HT-29 (cell line): ENCODE measurements at regions not wholly inside any gene's neighbourhood (a gene's known extent, or its start where the extent isn't known, plus 50 kb on each side); places are given as distances from the start of the nearest gene placed in this dataset.
"Not testable (repeated sequence)": the region's sequence is repeated elsewhere in the genome, so short reads cannot be mapped to it uniquely, and the experiment has no call there.

Experiments used
- DNase-seq: peaks from one replicate; pipeline ENCODE4 v3.0.0-alpha.2; 2015; ENCODE audit warnings: low spot score

DNA sequence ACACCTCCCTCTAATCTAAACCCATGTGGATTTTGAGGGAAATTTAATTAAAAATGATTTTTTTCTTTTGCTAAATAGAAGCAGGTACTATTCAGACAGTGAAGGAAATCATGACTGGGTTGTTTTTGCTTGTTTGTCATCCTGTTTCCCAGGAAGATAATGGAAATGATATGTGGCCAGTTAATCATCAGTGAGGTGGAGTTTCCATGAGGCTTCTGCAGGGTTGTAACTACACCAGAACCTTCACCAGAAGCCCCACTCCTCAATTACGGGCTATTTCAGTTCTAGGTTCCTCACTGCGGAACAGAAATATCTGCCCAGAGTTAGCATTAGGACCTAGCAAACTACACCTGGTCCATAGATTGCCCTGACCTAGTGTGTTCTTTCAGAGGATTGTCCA is 394.0 kb downstream of the DLEU7 start:
- no peak for DNase-seq

DNA sequence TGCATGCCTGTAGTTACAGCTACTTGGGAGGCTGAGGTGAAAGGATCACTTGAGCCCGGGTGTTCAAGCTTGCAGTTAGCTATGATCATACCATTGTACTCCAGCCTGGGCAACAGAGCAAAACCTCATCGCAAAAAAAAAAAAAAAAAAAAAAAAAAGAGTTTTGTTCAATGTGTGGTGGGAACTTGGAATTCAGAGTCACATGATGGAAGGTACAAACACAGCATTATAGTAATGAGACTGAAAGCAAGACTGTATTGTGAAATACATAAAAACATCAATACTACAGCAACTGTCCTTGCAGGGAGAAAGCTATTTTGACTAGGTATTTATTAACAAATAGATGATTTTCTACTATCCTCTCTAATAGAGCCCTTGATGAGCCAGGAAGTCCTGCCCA is 393.2 kb downstream of the DLEU7 start:
- no peak for DNase-seq

DNA sequence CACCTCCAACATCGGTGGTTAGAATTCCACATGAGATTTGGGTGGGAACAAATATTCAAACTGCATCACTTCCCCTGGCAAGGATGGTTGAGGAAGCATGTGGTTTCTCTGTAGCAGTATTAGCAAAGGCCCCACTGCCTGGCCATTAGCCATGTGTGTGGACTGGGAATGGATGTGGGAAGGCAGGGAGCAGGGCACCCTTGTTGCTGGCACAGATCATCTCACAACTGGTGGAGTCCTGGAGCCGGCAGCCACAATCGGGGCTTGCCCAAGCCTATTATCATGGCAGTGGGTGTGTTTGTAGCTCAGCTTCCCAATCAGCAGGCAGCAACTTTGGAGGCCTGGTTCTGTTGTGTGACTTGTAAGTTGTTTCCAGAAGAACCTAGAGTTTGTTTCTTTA is 391.9 kb downstream of the DLEU7 start:
- DNase-seq = no peak

DNA sequence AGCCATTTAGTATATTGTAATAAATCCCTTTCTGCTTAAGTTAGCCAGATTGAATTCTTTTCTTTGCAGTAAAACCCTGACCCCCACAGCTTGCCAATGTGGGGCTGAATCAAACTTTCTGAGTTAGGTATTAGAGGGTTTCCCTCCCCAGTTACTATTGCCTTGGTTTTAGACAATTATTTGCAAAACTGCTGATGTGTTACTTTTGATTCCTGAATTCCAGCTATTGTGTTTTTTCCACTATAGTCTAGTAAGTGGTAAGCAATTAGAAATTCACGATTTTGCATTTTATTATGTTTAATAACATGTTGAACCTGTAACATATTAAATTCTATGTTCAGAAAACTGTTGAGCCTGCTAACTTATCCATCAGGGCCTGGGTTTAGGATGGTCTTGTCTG is 391.5 kb downstream of the DLEU7 start:
- DNase-seq = no peak

DNA sequence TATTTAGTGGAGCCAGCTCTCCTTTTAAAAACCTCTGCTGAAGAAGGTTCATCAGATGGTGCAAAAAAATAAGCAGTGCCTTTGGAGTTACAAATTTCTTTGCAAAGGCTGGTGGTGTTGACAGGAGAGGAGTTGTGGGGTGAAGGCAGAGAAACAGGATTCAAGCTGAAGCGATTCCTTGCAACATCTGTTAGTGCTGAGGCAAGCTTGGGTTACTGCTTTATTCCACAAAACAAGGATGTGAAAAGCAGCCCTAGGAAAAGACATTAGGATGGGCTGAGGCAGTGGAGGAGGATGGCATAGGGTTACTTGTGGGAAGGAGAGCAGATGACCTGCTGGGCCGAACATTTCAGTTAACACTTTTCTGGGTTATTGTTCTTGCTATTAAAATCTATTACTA is 390.7 kb downstream of the DLEU7 start:
- DNase-seq = no peak

DNA sequence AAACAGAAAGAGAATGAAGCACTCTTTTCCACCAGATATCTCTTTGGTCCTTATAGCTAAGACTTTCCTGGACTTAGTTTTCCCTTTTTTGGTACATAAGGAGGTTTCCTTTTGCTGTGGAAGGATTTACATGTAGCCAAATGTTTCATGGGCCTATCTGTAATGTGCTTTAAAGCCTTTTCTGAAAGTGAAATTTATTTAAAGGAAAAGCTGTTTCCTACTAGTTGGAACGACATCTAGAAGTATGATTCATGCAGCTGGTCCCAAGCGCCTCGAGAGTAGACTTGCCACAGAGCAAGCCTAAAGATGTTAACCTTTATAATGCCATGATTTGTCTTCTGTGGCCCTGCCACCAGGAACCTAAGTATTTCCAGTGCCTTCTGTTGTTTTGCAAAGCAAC is 390.3 kb downstream of the DLEU7 start:
- no peak for DNase-seq

DNA sequence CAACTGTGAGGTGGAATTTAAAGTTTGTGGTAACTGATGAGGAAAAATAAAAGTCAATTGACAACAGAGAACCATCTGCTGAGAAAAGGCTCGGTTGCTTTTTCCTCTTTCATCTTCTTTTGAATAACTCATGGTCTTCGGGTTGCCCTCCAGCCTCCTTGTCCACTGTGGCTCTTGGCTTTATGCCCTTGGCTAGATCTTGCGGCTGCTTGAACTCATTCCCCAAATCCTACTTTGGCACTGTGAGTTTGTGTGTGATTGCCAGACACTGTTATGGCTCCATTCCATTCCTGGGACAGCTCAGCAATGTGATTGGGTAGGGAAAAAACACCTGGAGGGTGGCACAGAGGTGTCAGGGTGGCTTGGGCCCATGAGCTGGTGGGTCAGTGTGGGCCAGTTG is 387.4 kb downstream of the DLEU7 start:
- no peak for DNase-seq

DNA sequence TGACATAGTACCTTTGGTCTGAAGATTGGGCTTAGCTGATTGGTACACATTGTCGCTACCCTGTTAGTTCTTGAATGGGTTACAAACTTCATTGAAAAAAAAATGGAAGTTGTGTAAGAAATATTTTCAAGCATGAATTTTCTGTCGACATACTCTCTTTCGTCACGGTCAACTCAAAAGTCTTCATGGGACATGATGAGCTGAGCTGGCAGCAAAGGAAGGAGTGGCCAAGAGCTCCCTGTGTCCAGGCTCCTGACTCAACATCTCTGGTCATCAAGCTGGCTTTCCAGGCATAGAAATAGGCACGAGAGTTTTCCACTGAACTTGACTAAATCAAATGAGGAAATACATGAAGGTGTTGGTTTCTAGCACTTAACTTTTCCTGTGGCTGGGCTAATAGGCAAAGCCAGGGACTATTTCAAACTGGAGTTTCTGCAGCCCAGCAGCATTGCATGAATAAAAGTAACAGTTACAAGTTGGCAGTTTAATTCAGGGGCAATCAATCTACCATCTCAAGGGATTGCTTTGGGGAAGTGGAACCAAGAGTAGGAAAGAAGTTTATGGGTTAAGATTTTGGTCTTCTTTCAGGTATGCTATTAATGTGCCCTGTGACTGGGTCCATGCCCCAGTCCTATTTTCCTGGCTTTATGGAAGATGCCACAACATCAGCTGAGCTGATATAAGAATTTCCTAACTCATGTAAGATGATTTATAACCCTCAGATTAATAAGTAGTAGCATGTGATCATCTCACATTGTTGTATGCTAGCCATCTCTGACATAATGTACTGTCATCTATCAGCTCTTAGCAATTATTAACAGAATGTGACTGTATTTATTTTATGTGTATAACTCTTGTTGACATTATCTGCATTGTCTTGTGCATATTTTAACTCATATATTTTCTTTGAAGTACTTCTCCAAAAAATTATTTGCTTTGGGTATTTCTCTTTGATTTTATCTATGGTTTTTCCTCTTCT is 385.8 kb downstream of the DLEU7 start:
- no peak for DNase-seq

DNA sequence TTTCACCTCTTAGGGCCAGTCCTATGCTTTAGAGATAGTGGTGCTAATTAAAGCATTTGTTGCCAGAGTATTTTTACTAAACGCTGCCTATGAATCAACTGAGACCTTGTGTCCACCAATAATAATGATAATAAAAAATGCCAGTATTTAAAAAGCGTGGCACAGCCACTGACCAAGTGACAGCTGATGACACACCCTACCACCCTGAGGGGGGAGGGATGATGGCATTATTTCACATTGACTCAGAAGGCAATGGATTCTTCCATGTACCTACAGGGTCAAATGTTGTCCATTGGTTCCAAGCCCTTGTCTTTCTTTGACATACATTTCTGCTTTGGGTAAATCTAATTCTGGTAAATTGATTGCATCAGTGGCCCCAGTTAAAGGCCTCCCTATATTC is 384.4 kb downstream of the DLEU7 start:
- DNase-seq = no peak

DNA sequence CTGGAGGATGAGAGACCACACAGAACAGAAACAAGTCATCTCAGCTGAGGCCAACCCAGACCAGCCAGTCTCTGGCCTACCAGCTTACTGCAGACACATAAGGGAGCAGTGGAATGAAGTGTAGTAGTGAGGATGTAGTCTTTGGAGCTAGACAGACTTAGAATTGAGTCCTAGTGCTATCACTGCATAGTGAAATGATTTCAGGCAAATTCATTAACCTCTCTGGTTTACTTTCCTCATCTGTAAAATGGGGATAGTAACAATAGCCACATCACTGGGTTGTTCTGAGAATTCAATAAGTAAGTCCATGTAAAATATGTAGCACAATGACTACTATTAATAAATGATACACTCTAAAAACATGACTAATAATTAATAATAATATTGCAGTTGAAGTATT is 383.8 kb downstream of the DLEU7 start:
- DNase-seq = no peak

DNA sequence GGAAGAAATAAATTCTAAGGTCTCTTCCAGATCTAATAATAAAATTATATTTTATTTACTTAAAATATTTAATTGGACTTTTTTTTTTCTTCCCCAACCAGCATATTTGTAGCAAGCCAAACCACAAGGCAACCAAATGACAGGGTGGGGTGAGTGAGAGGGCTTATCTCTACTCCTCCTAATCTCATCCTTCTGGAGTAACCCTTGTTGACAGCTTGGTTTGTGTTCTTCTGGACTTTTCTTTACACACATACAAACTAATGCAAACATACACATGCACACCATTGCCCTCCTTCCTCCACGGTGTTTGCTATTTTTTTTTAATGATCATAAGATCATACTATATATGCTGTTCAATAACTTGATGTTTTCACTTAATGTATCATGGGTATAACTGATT is 383.1 kb downstream of the DLEU7 start:
- no peak for DNase-seq

DNA sequence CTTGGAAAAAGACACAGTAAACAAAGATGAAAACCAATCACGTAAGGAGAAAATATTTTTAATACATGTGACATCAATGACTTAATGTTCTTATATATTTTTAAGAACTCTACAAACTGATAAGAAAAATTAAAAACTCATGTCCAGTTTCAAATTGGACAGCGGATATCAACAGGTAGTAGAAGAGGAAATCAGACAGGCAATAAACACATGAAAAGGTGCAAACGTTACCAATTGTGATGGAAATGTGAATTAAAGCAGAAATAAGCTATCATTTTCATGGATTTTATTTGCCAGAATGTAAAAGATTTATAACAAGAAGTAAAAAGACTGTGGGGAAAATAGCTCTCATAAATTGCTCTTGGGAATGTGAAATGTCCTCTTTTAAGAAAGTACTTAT is 382.3 kb downstream of the DLEU7 start:
- no peak for DNase-seq

DNA sequence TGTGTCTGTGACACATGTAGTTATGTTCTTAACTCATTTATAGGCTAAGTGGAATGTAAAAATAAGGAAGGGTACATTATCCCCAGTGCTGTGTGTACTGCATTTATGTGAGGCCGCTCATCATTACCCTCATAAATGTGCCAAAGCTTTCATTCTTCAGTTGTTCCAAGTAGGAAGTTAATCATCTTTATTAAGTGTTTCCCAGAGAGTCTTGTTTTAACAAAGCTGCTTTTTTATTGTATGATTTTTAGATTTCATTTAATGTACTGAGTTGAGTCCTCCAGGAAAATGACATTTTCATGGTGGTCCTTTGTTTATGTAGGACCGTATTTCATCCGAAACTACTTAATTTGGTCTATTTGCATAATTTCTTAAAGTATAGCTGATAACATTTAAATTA is 379.8 kb downstream of the DLEU7 start:
- DNase-seq = no peak

DNA sequence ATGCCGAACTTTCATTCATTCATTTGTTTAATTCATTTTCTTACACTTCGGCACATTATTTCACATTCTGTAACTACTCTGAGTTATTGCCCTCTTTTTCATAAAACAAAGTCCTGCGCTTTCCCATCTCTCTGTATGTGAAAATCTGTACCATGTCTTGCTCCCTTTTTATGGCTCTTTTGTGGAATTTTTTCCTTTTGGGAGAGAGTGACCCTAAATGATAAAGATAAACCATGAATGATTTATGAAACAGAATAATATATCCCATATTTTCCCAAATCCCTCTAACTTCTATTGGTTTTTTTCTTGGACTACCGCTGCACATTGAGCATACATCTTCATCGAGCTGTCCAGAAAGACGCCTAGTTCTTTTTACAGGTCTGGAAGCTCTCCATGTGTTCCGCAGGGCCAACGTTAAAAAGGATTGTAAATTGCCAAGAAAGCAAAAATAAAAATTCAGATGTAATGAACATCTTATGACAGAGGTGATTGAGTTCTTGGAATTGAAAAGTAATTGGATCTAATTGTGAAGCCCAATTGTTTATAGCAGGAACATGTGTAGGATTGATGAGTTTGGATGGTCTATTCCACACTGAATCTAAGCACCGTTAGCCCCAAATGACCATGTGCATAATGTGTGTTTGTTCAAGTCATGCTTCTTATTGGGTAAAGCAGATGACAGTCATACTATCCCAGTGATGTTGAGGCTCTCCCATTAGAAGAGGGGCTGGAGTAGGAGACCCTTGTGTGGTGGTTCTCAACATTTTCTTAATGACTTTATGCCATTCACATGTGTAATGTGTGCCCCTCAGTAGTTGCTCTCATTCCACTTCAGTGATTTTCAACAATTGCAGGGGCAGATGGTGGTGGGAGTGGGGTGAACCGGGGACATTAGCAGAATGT is 378.9 kb downstream of the DLEU7 start:
- DNase-seq = no peak

DNA sequence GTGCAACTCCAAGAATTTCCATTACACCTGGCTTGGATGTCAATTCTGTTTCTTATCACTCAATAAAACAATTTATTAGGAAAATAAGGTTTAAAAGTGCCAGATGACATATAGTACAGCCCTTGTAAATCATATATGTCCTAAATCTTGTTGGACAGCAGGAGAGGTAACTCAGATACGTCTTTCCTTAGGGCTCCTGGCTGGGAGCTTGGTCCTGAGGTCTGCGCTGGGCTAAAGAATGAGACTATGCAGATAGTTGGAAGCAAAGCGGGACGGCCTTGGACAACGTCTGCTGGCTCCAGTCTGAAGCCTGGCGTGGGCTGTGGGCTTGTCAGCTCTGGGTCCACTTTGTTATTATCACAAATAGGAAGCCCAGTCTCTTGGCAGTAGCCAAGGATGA is 377.0 kb downstream of the DLEU7 start:
- no peak for DNase-seq

DNA sequence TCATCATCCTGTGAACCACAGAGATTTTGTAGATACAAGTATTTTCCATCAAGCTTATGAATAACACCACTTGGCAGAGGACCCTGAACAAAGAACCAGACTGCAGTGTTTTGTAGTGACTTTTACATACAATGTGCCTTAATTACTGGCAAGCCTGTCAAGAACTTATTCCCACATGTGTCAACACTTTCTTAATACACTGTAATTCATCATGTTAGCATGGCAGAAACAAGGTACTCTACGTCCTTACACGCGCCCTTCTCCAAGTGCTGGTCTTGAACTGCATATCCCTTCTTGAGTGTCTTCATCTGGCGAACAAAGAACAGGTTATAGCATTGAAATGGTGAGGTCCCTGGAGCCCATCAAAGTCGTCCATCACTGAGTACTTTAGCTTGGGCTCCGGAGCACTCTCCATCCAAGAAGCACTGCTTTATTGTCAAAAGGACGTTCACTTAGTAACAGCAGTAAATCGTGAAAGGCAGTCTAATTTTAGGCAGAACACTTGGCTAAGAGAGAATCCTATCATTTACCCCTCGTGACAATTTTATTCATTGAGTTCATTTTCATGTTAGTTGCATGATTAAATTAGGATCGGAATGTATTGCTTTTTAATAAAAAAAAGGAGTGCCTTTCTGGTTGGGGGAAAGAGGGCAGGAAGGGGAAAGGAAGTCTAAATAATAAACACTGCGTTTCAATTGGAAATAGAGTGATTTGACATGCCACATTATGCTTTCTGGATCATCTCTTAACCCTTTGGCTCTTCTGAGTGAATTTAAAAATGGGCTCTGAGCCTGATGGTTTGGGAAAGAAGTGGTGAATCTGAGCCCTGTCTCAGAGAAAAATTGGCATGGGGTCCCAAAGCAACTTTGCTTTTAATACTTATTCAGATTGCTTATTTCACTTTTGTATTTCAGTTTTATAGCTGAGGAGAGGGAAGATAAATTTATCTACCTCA is 376.1 kb downstream of the DLEU7 start:
- no peak for DNase-seq

DNA sequence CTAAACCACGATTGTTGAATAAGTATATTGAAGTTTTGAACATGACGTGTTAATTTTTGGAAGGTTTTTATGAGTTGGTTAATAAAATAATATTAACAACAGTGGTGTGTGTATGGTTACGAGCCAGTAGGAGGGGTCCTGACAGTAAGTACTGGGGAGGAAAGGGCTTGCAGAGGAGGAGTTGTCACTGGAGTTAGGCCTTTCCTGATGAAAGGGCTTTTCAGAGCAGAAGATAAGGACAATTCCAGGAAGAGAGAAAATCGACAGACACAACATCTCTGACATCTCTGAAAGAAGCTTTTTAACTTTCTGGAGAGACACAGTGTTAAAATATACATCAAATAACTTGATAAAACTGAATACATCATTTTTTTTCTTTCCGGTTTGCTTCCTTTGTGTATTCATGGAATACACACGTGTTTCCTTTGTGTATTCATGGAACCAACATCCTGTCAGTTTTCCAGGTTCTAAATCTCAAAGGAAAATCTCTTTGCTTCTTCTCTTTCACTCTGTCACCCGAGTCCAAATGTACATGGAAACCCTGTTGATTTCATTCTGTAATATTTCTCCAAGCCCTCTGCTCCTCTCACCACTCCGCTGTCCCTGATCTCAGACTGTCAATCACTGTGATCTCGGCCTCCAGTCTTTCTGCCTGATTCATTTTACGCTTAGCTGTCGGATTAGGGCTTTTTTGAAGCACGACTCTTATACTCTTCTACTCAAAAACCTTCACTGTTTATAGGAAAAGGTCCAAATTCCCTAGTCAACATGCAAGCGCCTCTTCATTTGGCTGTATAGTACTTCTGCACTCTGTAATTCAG is 374.4 kb downstream of the DLEU7 start:
- DNase-seq = no peak

DNA sequence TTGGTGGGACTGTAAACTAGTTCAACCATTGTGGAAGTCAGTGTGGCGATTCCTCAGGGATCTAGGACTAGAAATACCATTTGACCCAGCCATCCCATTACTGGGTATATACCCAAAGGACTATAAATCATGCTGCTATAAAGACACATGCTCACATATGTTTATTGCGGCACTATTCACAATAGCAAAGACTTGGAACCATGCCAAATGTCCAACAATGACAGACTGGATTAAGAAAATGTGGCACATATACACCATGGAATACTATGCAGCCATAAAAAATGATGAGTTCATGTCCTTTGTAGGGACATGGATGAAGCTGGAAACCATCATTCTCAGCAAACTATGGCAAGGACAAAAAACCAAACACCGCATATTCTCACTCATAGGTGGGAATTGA is 370.4 kb downstream of the DLEU7 start:
- DNase-seq = not testable (repeated sequence)

DNA sequence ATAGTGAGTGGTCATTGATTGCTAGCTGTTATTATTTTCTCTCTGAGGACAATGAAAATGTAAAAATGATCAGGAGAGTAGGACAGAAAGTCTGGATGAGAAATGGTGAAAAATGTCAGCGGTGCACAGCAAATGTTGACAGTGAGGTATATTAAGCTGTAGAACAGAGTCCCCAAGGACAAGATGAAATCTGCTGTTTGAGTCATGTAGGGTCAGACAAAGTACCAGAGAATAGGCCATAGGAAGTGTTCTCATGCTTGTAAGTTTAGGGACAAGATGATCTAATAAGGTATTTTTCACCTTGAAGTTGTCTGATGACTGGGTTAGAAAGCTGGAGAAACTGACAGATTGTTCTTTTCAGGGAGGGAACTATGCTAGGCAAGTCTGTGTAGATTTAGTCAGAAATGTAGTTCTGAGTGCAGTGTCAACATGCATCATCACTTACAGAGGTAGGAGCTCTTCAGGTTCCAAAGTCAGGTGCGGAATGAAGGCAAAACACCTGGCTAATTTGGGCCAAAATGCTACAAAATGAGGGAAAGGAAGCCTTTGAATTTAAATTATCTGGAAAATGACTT is 369.3 kb downstream of the DLEU7 start:
- no peak for DNase-seq

DNA sequence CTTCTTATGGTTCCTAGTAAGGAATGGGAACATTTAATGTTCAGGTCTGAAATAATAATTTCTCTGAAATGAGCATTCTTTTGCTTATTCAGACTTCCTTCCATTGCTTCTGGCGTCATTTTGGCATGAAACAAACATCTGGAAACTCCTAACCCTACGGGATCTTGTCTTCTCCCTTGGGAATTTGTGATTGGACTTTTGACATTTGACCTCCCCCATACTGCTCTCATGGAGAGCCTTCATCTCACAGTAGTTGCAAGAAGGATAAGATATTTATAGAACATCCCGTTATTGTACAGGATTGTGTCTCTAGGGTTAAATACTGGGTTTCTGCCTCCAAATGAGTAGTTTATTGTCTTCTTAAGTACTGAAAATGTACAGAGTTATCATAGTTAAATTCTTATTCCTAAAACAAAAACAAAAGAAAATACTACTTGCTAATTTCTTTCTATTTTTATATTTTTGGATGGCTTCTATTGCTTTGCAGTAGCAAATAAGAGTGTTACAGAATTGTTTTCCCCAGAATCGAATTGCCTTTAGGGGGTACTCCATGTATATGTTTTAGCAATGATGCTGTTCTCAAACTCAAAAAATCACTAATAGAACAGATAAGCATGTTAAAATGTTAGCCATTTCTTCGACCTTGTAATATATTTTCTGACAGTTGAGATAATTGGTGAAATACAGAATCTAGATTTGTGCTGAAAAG is 366.8 kb downstream of the DLEU7 start:
- DNase-seq = no peak
